ENCODE measurements at regions not wholly inside any gene's neighbourhood (a gene's known extent, or its start where the extent isn't known, plus 50 kb on each side); places are given as distances from the start of the nearest gene placed in this dataset.

- TF ChIP-seq CTCF (IDR thresholded peaks at IDR 0.05) (no peak), POLR2A (IDR thresholded peaks at IDR 0.05) (no peak)
Observed at GRCh38 chr4:160814726-160815125, 1349.1 kb downstream of the FSTL5 start.

All from lower leg skin (tissue), 3 donors.